H9 (cell line): ENCODE measurements at regions not wholly inside any gene's neighbourhood (a gene's known extent, or its start where the extent isn't known, plus 50 kb on each side); places are given as distances from the start of the nearest gene placed in this dataset.

Experiments used
- DNase-seq: peaks from one replicate; pipeline ENCODE4 v3.0.0-alpha.2; 2017
- H2AFZ ChIP-seq: one replicate; pipeline ENCODE4 v1.6.1; 2013; ENCODE audit warnings: mild to moderate bottlenecking, low read length, control low read depth, moderate library complexity
- H2AK5ac ChIP-seq: 2 replicates; pipeline ENCODE4 v1.6.1; 2013; ENCODE audit warnings: low read length, control low read depth, mixed read lengths; ENCODE audit not compliant: insufficient read length
- H2BK120ac ChIP-seq: one replicate; pipeline ENCODE4 v1.6.1; 2013; ENCODE audit warnings: low read depth, mild to moderate bottlenecking, low read length, control low read depth, inconsistent platforms; ENCODE audit not compliant: poor library complexity, severe bottlenecking
- H2BK12ac ChIP-seq: 2 replicates; pipeline ENCODE4 v1.6.1; 2013; ENCODE audit warnings: low read length, control low read depth, mixed read lengths, low read depth; ENCODE audit not compliant: insufficient read length
- H2BK15ac ChIP-seq: 2 replicates; pipeline ENCODE4 v1.6.1; 2013; ENCODE audit warnings: low read depth, low read length, control low read depth
- H2BK20ac ChIP-seq: one replicate; pipeline ENCODE4 v1.6.1; 2013; ENCODE audit warnings: low read depth, mild to moderate bottlenecking, low read length, control low read depth, inconsistent platforms; ENCODE audit not compliant: poor library complexity, severe bottlenecking
- H2BK5ac ChIP-seq: 2 replicates; pipeline ENCODE4 v1.6.1; 2013; ENCODE audit warnings: low read length, control low read depth, mixed read lengths; ENCODE audit not compliant: insufficient read length
- H3K14ac ChIP-seq: 2 replicates; pipeline ENCODE4 v1.6.1; 2013; ENCODE audit warnings: low read length, control low read depth; ENCODE audit not compliant: insufficient read depth
- H3K18ac ChIP-seq: 2 replicates; pipeline ENCODE4 v1.6.1; 2013; ENCODE audit warnings: low read depth, mild to moderate bottlenecking, mixed read lengths, low read length, control low read depth; ENCODE audit not compliant: insufficient read length
- H3K23ac ChIP-seq: 2 replicates; pipeline ENCODE4 v1.6.1; 2013; ENCODE audit warnings: low read length, control low read depth, mixed read lengths, low read depth; ENCODE audit not compliant: insufficient read length
- H3K23me2 ChIP-seq: 2 replicates; pipeline ENCODE4 v1.6.1; 2013; ENCODE audit warnings: low read depth, mild to moderate bottlenecking, mixed read lengths, low read length, control low read depth; ENCODE audit not compliant: insufficient read length, poor library complexity, severe bottlenecking
- H3K27ac ChIP-seq: 2 replicates; pipeline ENCODE4 v1.5.1; 2013; ENCODE audit warnings: low read length, control low read depth, mixed read lengths, low read depth; ENCODE audit not compliant: insufficient read length
- H3K27me3 ChIP-seq: 2 replicates; pipeline ENCODE4 v1.6.1; 2013; ENCODE audit warnings: low read length, control low read depth, inconsistent platforms; ENCODE audit not compliant: insufficient read depth
- H3K4ac ChIP-seq: 2 replicates; pipeline ENCODE4 v1.6.1; 2013; ENCODE audit warnings: low read depth, mild to moderate bottlenecking, control low read depth, inconsistent platforms, low read length, moderate library complexity
- H3K4me1 ChIP-seq: 2 replicates; pipeline ENCODE4 v1.6.1; 2013; ENCODE audit warnings: low read length, control low read depth, inconsistent platforms; ENCODE audit not compliant: insufficient read depth
- H3K4me2 ChIP-seq: 2 replicates; pipeline ENCODE4 v1.6.1; 2013; ENCODE audit warnings: low read length, control low read depth, mixed read lengths; ENCODE audit not compliant: insufficient read length, insufficient read depth
- H3K56ac ChIP-seq: 2 replicates; pipeline ENCODE4 v1.6.1; 2013; ENCODE audit warnings: low read depth, mild to moderate bottlenecking, mixed read lengths, low read length, control low read depth; ENCODE audit not compliant: insufficient read length
- H3K79me1 ChIP-seq: 2 replicates; pipeline ENCODE4 v1.6.1; 2013; ENCODE audit warnings: low read depth, mild to moderate bottlenecking, moderate library complexity, low read length, control low read depth, inconsistent platforms; ENCODE audit not compliant: insufficient read depth, poor library complexity, severe bottlenecking
- H3K79me2 ChIP-seq: 2 replicates; pipeline ENCODE4 v1.6.1; 2013; ENCODE audit warnings: low read length, control low read depth, inconsistent platforms; ENCODE audit not compliant: insufficient read depth
- H3K9ac ChIP-seq: 2 replicates; pipeline ENCODE4 v1.6.1; 2013; ENCODE audit warnings: low read length, control low read depth, mixed read lengths; ENCODE audit not compliant: insufficient read length; ENCODE audit errors: extremely low read depth
- H3K9me3 ChIP-seq: one replicate; pipeline ENCODE4 v1.6.1; 2013; ENCODE audit warnings: low read depth, low read length, inconsistent platforms; ENCODE audit not compliant: control insufficient read depth
- H3T11ph ChIP-seq: one replicate; pipeline ENCODE4 v1.6.1; 2013; ENCODE audit warnings: mild to moderate bottlenecking, low read length, control low read depth, inconsistent platforms
- H4K20me1 ChIP-seq: one replicate; pipeline ENCODE4 v1.6.1; 2013; ENCODE audit not compliant: control insufficient read depth, insufficient read length, insufficient read depth
- H4K5ac ChIP-seq: 2 replicates; pipeline ENCODE4 v1.6.1; 2013; ENCODE audit warnings: low read depth, mild to moderate bottlenecking, mixed read lengths, low read length, control low read depth; ENCODE audit not compliant: insufficient read length
- H4K8ac ChIP-seq: replicated peaks from 2 replicates; pipeline ENCODE4 v1.6.1; 2013; ENCODE audit warnings: low read length, control low read depth, mixed read lengths, low read depth; ENCODE audit not compliant: insufficient read length
- H4K91ac ChIP-seq: 2 replicates; pipeline ENCODE4 v1.6.1; 2013; ENCODE audit warnings: low read depth, mild to moderate bottlenecking, moderate library complexity, mixed read lengths, low read length, control low read depth; ENCODE audit not compliant: insufficient read length
- H3K27ac Mint-ChIP-seq, 3 experiments: 2 replicates in 2 of 3; 3 replicates in 1 of 3; pipeline ENCODE4 v1.8.0; 2020 to 2021; ENCODE audit warnings: mixed read lengths in 3 of 3, mild to moderate bottlenecking in 1 of 3, moderate library complexity in 1 of 3
- H3K27me3 Mint-ChIP-seq: 2 replicates; pipeline ENCODE4 v1.8.0; 2021; ENCODE audit warnings: low read depth, mild to moderate bottlenecking, moderate library complexity, mixed read lengths
- H3K36me3 Mint-ChIP-seq, 3 experiments: 2 replicates in 2 of 3; 3 replicates in 1 of 3; pipeline ENCODE4 v1.8.0; 2020 to 2021; ENCODE audit warnings: low read depth in 3 of 3, mixed read lengths in 3 of 3; ENCODE audit not compliant: insufficient read depth in 1 of 3
- H3K4me1 Mint-ChIP-seq, 2 experiments: 2 replicates each; pipeline ENCODE4 v1.8.0; 2020; ENCODE audit warnings: mixed read lengths in 2 of 2
- H3K4me3 Mint-ChIP-seq, 2 experiments: 2 replicates in 1 of 2; 3 replicates in 1 of 2; pipeline ENCODE4 v1.8.0; 2020 to 2021; ENCODE audit warnings: mild to moderate bottlenecking in 2 of 2, mixed read lengths in 2 of 2, moderate library complexity in 1 of 2
- H3K9me3 Mint-ChIP-seq, 2 experiments: 2 replicates in 1 of 2; 3 replicates in 1 of 2; pipeline ENCODE4 v1.8.0; 2020; ENCODE audit warnings: mild to moderate bottlenecking in 2 of 2, mixed read lengths in 2 of 2, moderate library complexity in 1 of 2
- CTCF ChIP-seq: fragments of 200-600 bp; sonication (generic); conservative IDR thresholded peaks from 3 replicates; pipeline ENCODE4 v1.8.0; 2021; ENCODE audit warnings: antibody characterized with exemption, mild to moderate bottlenecking
- WGBS: extraction: QIAGEN DNeasy Blood & Tissue Kit; methylation state at CpG from one replicate; pipeline ENCODE4 v1.1.7; 2013; ENCODE audit warnings: missing lambda C conversion rate, low lambda C conversion rate, mixed read lengths; ENCODE audit not compliant: insufficient read length; ENCODE audit errors: extremely low coverage; 5-methylcytosine and 5-hydroxymethylcytosine counted together

- H3K27me3 Mint-ChIP-seq: no peaks in the 10 kb centered on the region
- H2BK15ac ChIP-seq: no peak overlapping the region
- H3K4me3 Mint-ChIP-seq: no peak overlapping the region
- TF ChIP-seq CTCF: no peak
- no CpG with 5 or more reads among the region's 2 CpGs for WGBS
- no peak overlapping the region for H3K27ac ChIP-seq
- no peaks in the 10 kb centered on the region for H3K79me2 ChIP-seq
- no peak for DNase-seq
- H2AK5ac ChIP-seq: no peak overlapping the region
- H3K79me1 ChIP-seq: no peaks in the 10 kb centered on the region
- no peaks in the 10 kb centered on the region for H3K4me1 ChIP-seq
- no peak overlapping the region for H2BK12ac ChIP-seq
- no peak overlapping the region for H3T11ph ChIP-seq
- no peaks in the 10 kb centered on the region for H3K27me3 ChIP-seq
- H3K4me2 ChIP-seq: no peak overlapping the region
- no peak overlapping the region for H3K9ac ChIP-seq
- H3K18ac ChIP-seq: no peak overlapping the region
- no peak overlapping the region for H3K56ac ChIP-seq
- H3K27ac Mint-ChIP-seq: no peak overlapping the region
- no peak overlapping the region for H4K91ac ChIP-seq
- H3K23me2 ChIP-seq: no peaks in the 10 kb centered on the region
- H3K14ac ChIP-seq: no peak overlapping the region
- peaks cover 0 to under 1% (median 0%) of the 10 kb centered on the region in 3 experiments; a peak in 1 of 7 replicates for H3K36me3 Mint-ChIP-seq
- H3K4me1 Mint-ChIP-seq: no peaks in the 10 kb centered on the region
- no peaks in the 10 kb centered on the region for H3K9me3 Mint-ChIP-seq
- H4K5ac ChIP-seq: no peak overlapping the region
- H3K4ac ChIP-seq: no peak overlapping the region
- no peak overlapping the region for H3K23ac ChIP-seq
- H2AFZ ChIP-seq: no peak overlapping the region
- H2BK20ac ChIP-seq: no peak overlapping the region
- H2BK120ac ChIP-seq: no peak overlapping the region
- no peaks in the 10 kb centered on the region for H3K9me3 ChIP-seq
- no peak overlapping the region for H2BK5ac ChIP-seq
- H4K8ac ChIP-seq: no peak overlapping the region
- no peaks in the 10 kb centered on the region for H4K20me1 ChIP-seq
Measured at GRCh38 chr5:33179301-33179700, 261.5 kb upstream of the TARS1 start.
